Trophoblast cell (in vitro differentiated cells and primary cell): ENCODE measurements at regions not wholly inside any gene's neighbourhood (a gene's known extent, or its start where the extent isn't known, plus 50 kb on each side); places are given as distances from the start of the nearest gene placed in this dataset.
"Not testable (repeated sequence)": the region's sequence is repeated elsewhere in the genome, so short reads cannot be mapped to it uniquely, and the experiment has no call there.

ENCODE experiments used
- DNase-seq, 2 donors: peaks; one replicate each; pipeline ENCODE4 v3.0.0-alpha.2; 2016
- H2AFZ ChIP-seq: 2 replicates; pipeline ENCODE4 v1.6.1; 2013; ENCODE audit warnings: low read length, moderate library complexity, mild to moderate bottlenecking; ENCODE audit not compliant: insufficient read depth, poor library complexity
- H2AK5ac ChIP-seq: 2 replicates; pipeline ENCODE4 v1.6.1; 2013; ENCODE audit warnings: mild to moderate bottlenecking, low read length
- H2BK120ac ChIP-seq: 2 replicates; pipeline ENCODE4 v1.6.1; 2013; ENCODE audit warnings: low read length, mild to moderate bottlenecking, moderate library complexity; ENCODE audit not compliant: insufficient read depth, poor library complexity
- H2BK12ac ChIP-seq: 2 replicates; pipeline ENCODE4 v1.6.1; 2013; ENCODE audit warnings: mild to moderate bottlenecking, low read length, moderate library complexity
- H2BK5ac ChIP-seq: 2 replicates; pipeline ENCODE4 v1.6.1; 2013; ENCODE audit warnings: low read length, low read depth, moderate library complexity, mild to moderate bottlenecking; ENCODE audit not compliant: poor library complexity
- H3K14ac ChIP-seq: 2 replicates; pipeline ENCODE4 v1.6.1; 2013; ENCODE audit warnings: mild to moderate bottlenecking, low read length
- H3K18ac ChIP-seq: 2 replicates; pipeline ENCODE4 v1.6.1; 2013; ENCODE audit warnings: mild to moderate bottlenecking, low read length
- H3K23ac ChIP-seq: 2 replicates; pipeline ENCODE4 v1.6.1; 2013; ENCODE audit warnings: low read length
- H3K27ac ChIP-seq: 2 replicates; pipeline ENCODE4 v1.5.1; 2013; ENCODE audit warnings: low read depth, mild to moderate bottlenecking, inconsistent platforms, low read length, moderate library complexity
- H3K27me3 ChIP-seq: 2 replicates; pipeline ENCODE4 v1.6.1; 2013; ENCODE audit warnings: inconsistent platforms, mild to moderate bottlenecking, low read length, moderate library complexity; ENCODE audit not compliant: insufficient read depth
- H3K36me3 ChIP-seq, 2 experiments: 1 replicate in 1 of 2; 2 replicates in 1 of 2; pipeline ENCODE4 v1.6.1; 2013; ENCODE audit warnings: low read length in 2 of 2, mild to moderate bottlenecking in 2 of 2, moderate library complexity in 1 of 2; ENCODE audit not compliant: insufficient read depth in 2 of 2, control insufficient read depth in 1 of 2
- H3K4ac ChIP-seq: 2 replicates; pipeline ENCODE4 v1.6.1; 2013; ENCODE audit warnings: low read depth, mild to moderate bottlenecking, low read length, moderate library complexity
- H3K4me1 ChIP-seq, 2 experiments: 1 replicate in 1 of 2; 2 replicates in 1 of 2; pipeline ENCODE4 v1.6.1; 2013; ENCODE audit warnings: low read length in 2 of 2, mild to moderate bottlenecking in 2 of 2, moderate library complexity in 1 of 2; ENCODE audit not compliant: insufficient read depth in 2 of 2, control insufficient read depth in 1 of 2
- H3K4me2 ChIP-seq: 2 replicates; pipeline ENCODE4 v1.6.1; 2013; ENCODE audit warnings: inconsistent platforms, mild to moderate bottlenecking, low read length, moderate library complexity
- H3K4me3 ChIP-seq: 2 replicates; pipeline ENCODE4 v1.5.1; 2013; ENCODE audit warnings: mild to moderate bottlenecking, low read depth, low read length, inconsistent platforms
- H3K79me1 ChIP-seq: one replicate; pipeline ENCODE4 v1.6.1; 2013; ENCODE audit warnings: low read length
- H3K79me2 ChIP-seq: 2 replicates; pipeline ENCODE4 v1.6.1; 2013; ENCODE audit warnings: low read length, mild to moderate bottlenecking; ENCODE audit not compliant: control insufficient read depth, insufficient read depth, poor library complexity
- H3K9ac ChIP-seq: 2 replicates; pipeline ENCODE4 v1.6.1; 2013; ENCODE audit warnings: mild to moderate bottlenecking, low read length
- H3K9me3 ChIP-seq: 2 replicates; pipeline ENCODE4 v1.6.1; 2013; ENCODE audit warnings: low read depth, mild to moderate bottlenecking, control low read depth, inconsistent platforms, low read length; ENCODE audit not compliant: insufficient read depth
- H4K12ac ChIP-seq: 2 replicates; pipeline ENCODE4 v1.6.1; 2013; ENCODE audit warnings: low read depth, mild to moderate bottlenecking, low read length, moderate library complexity
- H4K8ac ChIP-seq: 2 replicates; pipeline ENCODE4 v1.6.1; 2013; ENCODE audit warnings: low read depth, mild to moderate bottlenecking, low read length, moderate library complexity
- H4K91ac ChIP-seq: one replicate; pipeline ENCODE4 v1.6.1; 2013; ENCODE audit warnings: low read depth, mild to moderate bottlenecking, low read length, moderate library complexity
- WGBS: extraction: QIAGEN DNeasy Blood & Tissue Kit; methylation state at CpG from one replicate; pipeline ENCODE4 v1.1.7; 2013; ENCODE audit warnings: missing lambda C conversion rate; ENCODE audit not compliant: insufficient read length, insufficient coverage; ENCODE audit errors: extremely low coverage; 5-methylcytosine and 5-hydroxymethylcytosine counted together

GRCh38 chrX:93095535-93095934 lies 577.8 kb downstream of the NAP1L3 start:
- H4K91ac ChIP-seq, H3K4me3 ChIP-seq, H4K8ac ChIP-seq, H3K14ac ChIP-seq, H3K36me3 ChIP-seq, H3K27ac ChIP-seq, H3K9ac ChIP-seq, H2BK5ac ChIP-seq, H3K9me3 ChIP-seq, H2AFZ ChIP-seq, H3K18ac ChIP-seq, H3K79me2 ChIP-seq, H3K27me3 ChIP-seq, H3K4me1 ChIP-seq, H3K23ac ChIP-seq, H2AK5ac ChIP-seq, H2BK120ac ChIP-seq, H4K12ac ChIP-seq, H3K4me2 ChIP-seq, H2BK12ac ChIP-seq, H3K79me1 ChIP-seq, H3K4ac ChIP-seq: not testable (repeated sequence)
- peak in 1 of 2 donors; percentile 56 for DNase-seq
- WGBS = no CpG with 5 or more reads among the region's 1 CpG

GRCh38 chrX:93078906-93079305 lies 594.5 kb downstream of the NAP1L3 start:
- WGBS = no CpG with 5 or more reads among the region's 6 CpGs
- H3K36me3 ChIP-seq, H2BK12ac ChIP-seq, H3K27me3 ChIP-seq, H3K79me1 ChIP-seq, H2BK120ac ChIP-seq, H3K4me1 ChIP-seq, H4K12ac ChIP-seq, H3K14ac ChIP-seq, H3K9ac ChIP-seq, H3K27ac ChIP-seq, H3K4ac ChIP-seq, H3K4me2 ChIP-seq, H3K18ac ChIP-seq, H2AK5ac ChIP-seq, H3K23ac ChIP-seq, H2AFZ ChIP-seq, H4K91ac ChIP-seq, H4K8ac ChIP-seq, H3K4me3 ChIP-seq, H3K9me3 ChIP-seq, H2BK5ac ChIP-seq, H3K79me2 ChIP-seq, DNase-seq: not testable (repeated sequence)

GRCh38 chrX:93055264-93055663 lies 618.1 kb downstream of the NAP1L3 start:
- not testable (repeated sequence) for H3K27ac ChIP-seq, H3K14ac ChIP-seq, H3K4me2 ChIP-seq, H2BK5ac ChIP-seq, H4K91ac ChIP-seq, H2AK5ac ChIP-seq, H2BK12ac ChIP-seq, H3K4ac ChIP-seq, H4K12ac ChIP-seq, H3K23ac ChIP-seq, H3K27me3 ChIP-seq, H3K79me1 ChIP-seq, H3K79me2 ChIP-seq, H3K18ac ChIP-seq, DNase-seq, H3K36me3 ChIP-seq, H2BK120ac ChIP-seq, H3K4me1 ChIP-seq, H3K9me3 ChIP-seq, H3K4me3 ChIP-seq, H4K8ac ChIP-seq, H3K9ac ChIP-seq, H2AFZ ChIP-seq

GRCh38 chrX:93019841-93020240 lies 653.5 kb downstream of the NAP1L3 start:
- H3K14ac ChIP-seq, H3K4ac ChIP-seq, H3K18ac ChIP-seq, H4K91ac ChIP-seq, H3K9me3 ChIP-seq, H3K23ac ChIP-seq, H3K27me3 ChIP-seq, H3K9ac ChIP-seq, H3K27ac ChIP-seq, H3K79me2 ChIP-seq, H2BK12ac ChIP-seq, H3K4me3 ChIP-seq, H2AFZ ChIP-seq, H3K4me2 ChIP-seq, H3K36me3 ChIP-seq, H3K79me1 ChIP-seq, H3K4me1 ChIP-seq, H2AK5ac ChIP-seq, H2BK120ac ChIP-seq, H4K12ac ChIP-seq, H4K8ac ChIP-seq, H2BK5ac ChIP-seq: not testable (repeated sequence)
- no CpG with 5 or more reads among the region's 2 CpGs for WGBS
- DNase-seq = peak in 1 of 2 donors; percentile 4
